ENCODE measurements at regions not wholly inside any gene's neighbourhood (a gene's known extent, or its start where the extent isn't known, plus 50 kb on each side); places are given as distances from the start of the nearest gene placed in this dataset.

GRCh38 chr14:43175896-43176295 lies 1331.2 kb downstream of the FSCB start:
- TF ChIP-seq POU6F1 (CRISPR knock-in tag; IDR thresholded peaks at IDR 0.05; ENCODE audit: borderline replicate concordance, low read depth) (no peak), ZC3H10 (CRISPR knock-in tag; IDR thresholded peaks at IDR 0.05) (no peak), CSRNP3 (CRISPR knock-in tag; IDR thresholded peaks at IDR 0.05) (no peak)
- ATAC-seq = no peak

- ATAC-seq = no peak
- no peak for TF ChIP-seq ZC3H10 (CRISPR knock-in tag; IDR thresholded peaks at IDR 0.05)
- TF ChIP-seq ZFP30 (CRISPR knock-in tag; IDR thresholded peaks at IDR 0.05) = no peak
- no peak for TF ChIP-seq PATZ1 (CRISPR knock-in tag; IDR thresholded peaks at IDR 0.05; ENCODE audit: borderline replicate concordance)
- TF ChIP-seq ZNF8 (CRISPR knock-in tag; IDR thresholded peaks at IDR 0.05) = no peak
- TF ChIP-seq ESRRG (CRISPR knock-in tag; IDR thresholded peaks at IDR 0.05) = no peak
Measured at GRCh38 chr14:43172899-43173548, 1334.1 kb downstream of the FSCB start.

DNA sequence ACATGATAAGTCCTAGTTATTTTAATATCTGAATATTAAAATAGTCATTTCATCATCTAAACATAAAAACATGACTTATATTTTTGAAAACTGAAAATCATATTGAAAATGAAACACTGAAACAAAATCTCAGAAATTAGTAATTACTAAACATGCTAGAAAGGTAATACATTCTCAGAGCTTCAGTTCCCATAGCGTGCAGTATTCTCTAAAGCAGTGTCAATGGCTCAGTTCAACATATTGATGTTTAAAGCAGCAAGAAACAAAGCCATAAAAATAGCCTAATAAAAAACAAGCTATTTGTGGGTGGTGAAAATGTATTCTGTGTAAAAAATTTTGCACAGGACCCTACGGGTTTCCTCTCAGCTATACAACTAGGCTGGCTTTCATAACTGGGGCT lies 1337.4 kb downstream of the FSCB start:
- ATAC-seq = no peak
- no peak for TF ChIP-seq POU6F1 (CRISPR knock-in tag; IDR thresholded peaks at IDR 0.05; ENCODE audit: borderline replicate concordance, low read depth)
- no peak for TF ChIP-seq TSHZ2 (CRISPR knock-in tag; IDR thresholded peaks at IDR 0.05)
- no peak for TF ChIP-seq ZC3H10 (CRISPR knock-in tag; IDR thresholded peaks at IDR 0.05)
- no peak for TF ChIP-seq ZNF70 (CRISPR knock-in tag; IDR thresholded peaks at IDR 0.05)
- TF ChIP-seq PATZ1 (CRISPR knock-in tag; IDR thresholded peaks at IDR 0.05; ENCODE audit: borderline replicate concordance) = no peak
- TF ChIP-seq ZNF8 (CRISPR knock-in tag; IDR thresholded peaks at IDR 0.05) = no peak
- no peak for TF ChIP-seq BACH2 (CRISPR knock-in tag; IDR thresholded peaks at IDR 0.05; ENCODE audit: borderline replicate concordance)
- no peak for TF ChIP-seq TCF4 (CRISPR knock-in tag; IDR thresholded peaks at IDR 0.05; ENCODE audit: borderline replicate concordance)
- TF ChIP-seq ZFP3 (CRISPR knock-in tag; IDR thresholded peaks at IDR 0.05) = no peak
- TF ChIP-seq TOX (CRISPR knock-in tag; IDR thresholded peaks at IDR 0.05; ENCODE audit: borderline replicate concordance) = no peak
- TF ChIP-seq ZNF565 (CRISPR knock-in tag; conservative IDR thresholded peaks at IDR 0.05; ENCODE audit: low read depth) = no peak

DNA sequence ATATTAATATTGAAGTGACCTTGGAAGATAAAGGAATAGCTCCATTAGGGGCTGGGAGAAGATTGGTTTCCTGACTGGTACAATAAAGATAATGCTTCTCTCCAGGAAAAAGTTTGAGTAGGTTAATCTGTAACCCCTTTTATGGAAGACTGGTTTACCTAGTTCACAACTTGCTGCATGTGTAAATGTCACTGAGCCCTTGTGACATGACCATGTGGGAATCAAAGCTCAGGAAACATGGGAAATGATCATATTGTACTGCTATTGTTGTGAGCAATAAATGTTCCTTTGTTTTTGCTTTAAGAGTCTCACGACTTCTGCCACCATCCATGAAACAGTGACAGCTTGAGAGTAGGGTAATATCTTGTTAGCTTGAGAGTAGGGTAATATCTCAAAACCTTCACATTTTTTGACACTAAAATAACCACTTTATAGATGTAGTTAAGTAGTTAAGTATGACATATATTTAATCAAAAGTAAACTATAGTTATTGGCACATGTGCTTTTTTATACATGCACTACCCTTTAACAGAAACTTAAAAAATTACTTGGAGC lies 1338.6 kb downstream of the FSCB start:
- ATAC-seq = no peak
- TF ChIP-seq TOX (CRISPR knock-in tag; IDR thresholded peaks at IDR 0.05; ENCODE audit: borderline replicate concordance) (no peak), ZNF565 (CRISPR knock-in tag; conservative IDR thresholded peaks at IDR 0.05; ENCODE audit: low read depth) (no peak), ISL1 (CRISPR knock-in tag; IDR thresholded peaks at IDR 0.05) (no peak), ESRRG (CRISPR knock-in tag; IDR thresholded peaks at IDR 0.05) (no peak), ZNF70 (CRISPR knock-in tag; IDR thresholded peaks at IDR 0.05) (no peak), TCF4 (CRISPR knock-in tag; IDR thresholded peaks at IDR 0.05; ENCODE audit: borderline replicate concordance) (no peak), SNAI2 (CRISPR knock-in tag; IDR thresholded peaks at IDR 0.05) (no peak), PPARA (CRISPR knock-in tag; IDR thresholded peaks at IDR 0.05; ENCODE audit: borderline replicate concordance) (no peak), TSHZ2 (CRISPR knock-in tag; IDR thresholded peaks at IDR 0.05) (no peak), CSRNP3 (CRISPR knock-in tag; IDR thresholded peaks at IDR 0.05) (no peak)
